GM19328 (cell line): ENCODE measurements at regions not wholly inside any gene's neighbourhood (a gene's known extent, or its start where the extent isn't known, plus 50 kb on each side); places are given as distances from the start of the nearest gene placed in this dataset.
"Not testable (repeated sequence)": the region's sequence is repeated elsewhere in the genome, so short reads cannot be mapped to it uniquely, and the experiment has no call there.

Experiments
- ATAC-seq: cut with Tn5 transposase; IDR thresholded peaks from one replicate; pipeline ENCODE4 v1.9.1; 2021; ENCODE audit warnings: mild to moderate bottlenecking, moderate library complexity; ENCODE audit not compliant: unreplicated experiment

DNA sequence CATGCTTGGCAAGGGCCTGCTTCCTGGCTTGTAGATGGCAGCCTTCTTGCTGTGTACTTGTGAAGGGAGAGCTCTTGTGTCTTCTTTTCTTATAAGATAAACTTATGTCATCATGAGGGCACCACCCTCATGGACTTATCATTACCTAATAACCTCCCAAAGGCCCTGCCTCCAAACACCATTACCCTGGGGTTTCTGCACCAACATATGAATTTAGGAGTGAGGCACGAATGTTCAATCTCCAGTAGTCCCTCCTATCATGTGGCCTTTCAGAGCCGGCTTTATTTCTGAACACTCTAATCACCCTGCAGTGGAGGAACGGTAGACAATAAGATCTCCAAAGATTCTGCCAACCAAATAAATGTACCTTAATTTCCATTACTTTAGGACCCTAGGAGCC is 144.3 kb downstream of the ABCC12 start:
- no peak for ATAC-seq

DNA sequence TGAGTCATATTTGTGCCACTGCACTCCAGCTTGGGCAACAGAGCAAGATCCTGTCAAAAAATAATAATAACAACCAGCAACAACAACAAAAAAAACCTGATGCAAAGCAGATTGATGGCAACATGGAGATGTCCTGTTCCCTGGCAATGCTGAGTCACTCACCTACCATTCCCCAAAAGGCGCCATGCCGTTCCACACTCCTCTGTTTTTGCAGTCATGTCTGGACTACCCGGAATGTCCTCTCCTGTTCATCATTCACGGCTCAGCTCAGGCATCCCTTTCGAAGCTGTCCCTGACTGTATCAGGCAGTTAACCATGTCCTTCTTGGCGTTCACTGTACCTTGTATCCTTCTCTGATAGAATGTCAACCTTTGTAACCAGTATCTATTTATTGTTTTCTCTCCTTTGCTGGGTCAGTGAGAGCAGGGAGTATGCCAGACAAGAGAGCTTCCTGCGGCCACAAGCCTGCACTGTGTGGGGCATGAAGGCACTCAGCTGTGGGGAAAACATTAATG is 147.7 kb downstream of the ABCC12 start:
- no peak for ATAC-seq

- ATAC-seq, result no peak
Observed at GRCh38 chr16:48004141-48004695, 151.6 kb downstream of the ABCC12 start.

DNA sequence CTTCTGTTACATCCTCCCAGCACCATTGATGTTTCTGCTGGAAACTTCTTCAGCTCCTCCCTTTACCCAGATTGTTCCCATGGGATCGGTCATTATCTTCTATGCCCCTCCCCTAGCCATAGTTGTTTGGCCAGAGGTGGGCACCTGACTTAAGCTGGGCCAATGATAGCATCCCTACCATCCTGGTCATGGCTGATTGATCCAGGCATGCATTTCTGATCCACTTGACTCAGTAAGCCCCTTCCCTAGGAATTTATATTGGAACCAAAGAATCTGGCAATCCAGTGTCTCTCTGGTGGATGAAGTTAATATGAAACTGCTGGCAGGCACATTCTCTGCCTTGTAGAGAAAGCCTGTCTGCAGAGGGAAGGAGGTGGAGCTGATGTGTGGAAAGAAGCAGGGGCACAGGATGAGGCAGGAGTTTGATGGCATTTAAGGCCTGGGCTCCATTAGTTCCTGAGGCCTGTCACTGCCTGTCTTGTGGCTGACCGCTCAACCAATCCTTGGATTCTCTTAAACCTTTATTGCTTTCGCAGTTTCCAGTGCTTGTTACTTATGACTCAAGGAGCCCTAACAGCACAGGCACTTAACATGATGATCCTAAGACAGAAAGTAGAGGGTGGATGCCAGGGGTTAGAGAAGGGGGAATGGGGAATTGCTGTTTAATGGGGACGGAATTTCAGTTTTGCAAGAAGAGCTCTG is 152.4 kb downstream of the ABCC12 start:
- ATAC-seq, result no peak

GRCh38 chr16:48001324-48001895 is 154.4 kb downstream of the ABCC12 start:
- ATAC-seq, result no peak

GRCh38 chr16:48000622-48001021 is 155.2 kb downstream of the ABCC12 start:
- ATAC-seq, result no peak

- no peak for ATAC-seq
Observed at GRCh38 chr16:47999595-47999994, 156.2 kb downstream of the ABCC12 start.

DNA sequence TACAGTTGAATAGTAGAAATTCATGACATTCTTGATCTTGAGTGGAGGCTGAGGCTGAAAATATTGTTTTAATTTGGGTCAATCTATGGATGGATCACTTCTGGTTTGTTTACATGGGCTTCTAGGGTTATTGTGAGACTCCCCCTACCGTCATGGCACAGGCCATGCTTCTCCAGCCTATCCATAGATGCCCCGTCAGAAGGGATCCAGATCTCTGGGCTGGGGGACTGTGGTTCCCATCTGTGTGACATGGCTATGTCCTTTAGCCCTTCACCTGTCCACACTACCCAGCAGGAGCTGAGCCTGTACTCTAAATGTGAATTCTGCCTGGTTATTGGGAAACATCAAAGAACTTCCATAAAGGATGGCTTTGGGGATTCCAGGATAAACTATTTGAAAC is 160.4 kb downstream of the ABCC12 start:
- ATAC-seq, result no peak

GRCh38 chr16:47991491-47991890 is 164.3 kb downstream of the ABCC12 start:
- ATAC-seq, result no peak

DNA sequence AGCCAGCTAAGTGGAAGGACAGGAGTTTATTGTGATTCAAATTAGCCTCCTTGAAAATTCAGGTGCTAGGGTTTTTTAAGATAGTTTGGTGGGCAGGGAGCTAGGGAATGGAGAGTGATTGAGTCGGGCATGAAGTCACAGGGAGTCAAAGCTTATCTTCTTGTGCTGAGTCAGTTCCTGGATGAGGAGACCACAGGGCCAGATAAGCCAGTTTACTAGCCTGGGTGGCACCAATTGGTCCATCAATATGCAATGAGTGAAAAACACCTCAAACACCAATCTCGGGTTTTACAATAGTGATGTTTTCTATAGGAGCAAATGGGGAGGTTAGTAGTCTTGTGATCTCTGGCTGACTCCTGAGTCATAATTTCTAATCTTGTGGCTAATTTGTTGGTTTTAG is 165.1 kb downstream of the ABCC12 start:
- ATAC-seq, result no peak

- no peak for ATAC-seq
Observed at GRCh38 chr16:47987136-47987535, 168.7 kb downstream of the ABCC12 start.

GRCh38 chr16:47986031-47986430 is 169.8 kb downstream of the ABCC12 start:
- ATAC-seq, result no peak

GRCh38 chr16:47984669-47985068 is 171.1 kb downstream of the ABCC12 start:
- no peak for ATAC-seq

DNA sequence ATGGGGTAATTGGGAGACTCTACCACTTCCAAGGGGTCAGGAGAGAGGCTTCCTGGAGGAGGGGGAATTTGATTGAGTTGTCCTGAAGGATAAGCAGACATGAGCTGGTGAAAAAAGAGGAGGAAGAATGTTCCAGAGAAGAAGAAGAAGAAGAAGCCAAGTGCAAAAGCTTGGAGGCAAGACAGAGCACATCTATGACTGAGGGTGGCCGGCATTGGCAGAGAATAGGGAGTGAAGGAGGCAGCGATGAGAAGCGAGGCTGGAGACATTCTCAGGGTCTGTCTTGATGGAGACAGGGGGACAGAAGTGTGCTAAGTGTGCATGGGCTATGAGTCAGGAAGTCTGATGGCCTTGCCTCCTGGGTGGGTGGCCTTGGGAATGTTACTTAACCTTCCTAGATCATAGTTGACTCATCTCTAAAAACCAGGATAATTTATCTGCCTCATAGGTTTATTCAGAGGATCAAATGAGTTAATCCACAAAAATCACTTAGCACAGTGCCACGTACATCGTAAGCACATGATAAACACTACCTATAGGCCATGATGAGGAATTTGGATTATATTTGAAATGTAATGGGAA is 171.7 kb downstream of the ABCC12 start:
- ATAC-seq, result no peak

DNA sequence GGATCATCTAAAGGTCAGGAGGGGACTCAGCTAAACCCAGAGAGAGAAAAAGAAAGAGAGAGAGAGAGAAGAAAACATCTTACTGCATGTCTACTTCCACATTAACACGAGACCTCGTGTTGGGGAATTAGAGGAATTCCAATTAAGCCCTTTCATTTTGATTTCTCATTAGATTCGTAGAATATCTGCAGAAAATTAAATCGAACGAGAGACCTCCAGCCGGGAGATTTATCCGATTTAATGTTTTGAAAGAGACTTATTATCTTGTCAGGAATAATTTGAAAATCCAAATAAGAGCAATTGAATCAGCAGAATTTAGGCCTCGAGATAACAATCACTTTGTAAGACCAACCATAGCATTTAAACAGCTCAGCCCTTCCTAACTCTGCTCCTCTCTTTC is 175.6 kb downstream of the ABCC12 start:
- no peak for ATAC-seq

DNA sequence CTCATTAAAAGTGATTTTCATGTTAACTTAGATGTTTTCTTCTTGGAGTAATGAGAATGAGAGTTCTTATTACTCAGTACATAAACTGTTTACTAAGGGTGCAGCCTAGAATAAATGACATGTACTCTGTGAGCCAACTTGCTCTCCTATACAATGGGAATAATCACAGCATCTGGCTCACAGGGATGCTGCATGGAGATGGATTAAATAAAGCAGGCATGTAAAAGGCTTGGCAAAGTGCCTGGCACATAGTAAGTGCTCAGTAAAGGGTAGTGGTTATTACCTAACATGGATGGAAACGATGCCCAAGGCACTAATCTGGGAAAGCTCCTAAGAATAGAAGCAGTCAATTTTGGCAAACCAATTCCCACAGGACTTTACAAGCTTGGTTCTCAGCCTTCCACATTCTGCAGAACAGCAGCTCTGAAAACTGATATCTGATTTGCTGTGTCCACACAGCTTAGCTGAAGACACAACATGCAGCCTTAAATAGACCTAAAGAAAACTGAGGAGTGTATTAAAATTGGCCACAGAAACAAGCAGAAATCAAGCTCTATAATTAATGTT is 176.1 kb downstream of the ABCC12 start:
- ATAC-seq, result no peak

GRCh38 chr16:47979164-47979520 is 176.7 kb downstream of the ABCC12 start:
- no peak for ATAC-seq

DNA sequence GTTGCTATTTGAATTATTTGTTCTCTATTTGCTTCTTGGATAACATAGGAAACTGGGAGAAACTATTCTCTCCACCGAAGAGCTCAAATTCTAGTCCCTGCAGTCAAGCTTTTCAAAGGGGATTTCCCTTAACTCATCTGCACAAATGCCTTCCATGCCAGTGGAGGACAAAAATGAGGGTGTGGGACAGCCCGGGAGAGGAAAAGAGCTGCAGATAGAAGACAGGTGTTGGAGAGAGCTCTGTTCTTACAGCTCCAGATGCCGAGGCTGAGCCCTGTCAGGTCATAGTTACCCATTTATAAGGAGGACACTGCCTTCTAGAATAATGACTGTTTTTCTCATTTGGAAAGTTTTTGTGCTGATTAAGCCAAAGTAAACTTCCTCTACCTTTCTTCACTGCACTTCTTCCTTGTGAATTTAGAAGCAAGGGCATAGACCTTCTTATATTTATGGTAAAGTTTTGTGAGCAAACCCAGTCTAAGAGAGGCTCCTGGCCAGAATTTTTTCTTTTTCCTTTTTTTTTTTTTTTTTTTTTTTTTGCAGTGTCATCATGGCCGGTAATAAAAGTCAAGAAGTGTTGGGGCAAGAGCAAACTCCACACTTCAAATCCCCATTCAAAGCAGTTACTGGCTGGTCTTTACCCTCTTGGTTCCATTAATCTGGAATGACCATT is 177.2 kb downstream of the ABCC12 start:
- no peak for ATAC-seq

- no peak for ATAC-seq
Observed at GRCh38 chr16:47977802-47978201, 178.0 kb downstream of the ABCC12 start.

- no peak for ATAC-seq
Observed at GRCh38 chr16:47976636-47977210, 179.1 kb downstream of the ABCC12 start.

- not testable (repeated sequence) for ATAC-seq
Observed at GRCh38 chr16:47974971-47975370, 180.8 kb downstream of the ABCC12 start.
